C1 segment of cervical spinal cord (tissue), 14 donors: ENCODE measurements at regions not wholly inside any gene's neighbourhood (a gene's known extent, or its start where the extent isn't known, plus 50 kb on each side); places are given as distances from the start of the nearest gene placed in this dataset.

ENCODE experiments used
- DNase-seq, 14 donors: peaks; one replicate each; lab custom pipeline; 2025; lab: John Stamatoyannopoulos, UW

DNA sequence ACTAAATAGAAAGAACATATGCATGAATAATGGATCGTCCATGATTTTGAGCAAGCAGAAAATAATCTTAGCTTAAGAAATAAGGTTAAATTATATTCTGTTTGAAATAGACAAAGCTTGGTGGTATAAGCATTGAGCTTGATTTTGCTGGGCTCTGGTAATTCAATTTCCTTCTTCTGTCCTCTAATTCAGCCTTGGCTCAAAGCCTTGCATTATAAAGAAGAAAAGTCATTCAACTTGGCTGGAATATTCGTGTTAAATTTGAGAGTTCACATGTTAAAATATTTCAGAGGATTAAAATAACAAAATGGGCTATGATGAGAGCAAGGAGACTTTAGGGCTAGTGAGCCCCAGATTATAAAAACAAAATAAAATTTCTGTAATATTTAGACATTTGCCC is 415.4 kb upstream of the PCDH20 start:
- no peak for DNase-seq

- DNase-seq: no peak
Observed at GRCh38 chr13:61830475-61830874, 414.8 kb upstream of the PCDH20 start.

GRCh38 chr13:61824168-61824567 is 408.5 kb upstream of the PCDH20 start:
- no peak for DNase-seq

DNA sequence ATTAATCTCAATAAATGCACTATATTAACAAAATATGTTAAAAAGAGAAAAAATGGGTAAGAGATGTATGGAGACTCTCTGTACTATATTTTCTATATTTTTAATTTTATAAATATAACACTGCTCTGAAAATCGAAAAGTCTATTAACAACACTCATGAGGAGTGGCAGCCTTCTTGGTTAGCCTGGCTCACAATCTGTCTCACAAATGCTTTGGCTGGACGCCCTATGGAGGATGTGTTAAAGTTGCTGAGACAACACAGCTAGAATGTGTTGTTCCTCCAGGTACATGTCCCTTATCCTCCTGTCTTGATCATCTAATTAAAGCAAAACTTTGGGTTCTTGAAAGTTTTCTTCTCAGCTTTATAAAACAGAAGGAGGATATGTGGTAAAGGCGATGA is 396.6 kb upstream of the PCDH20 start:
- DNase-seq: no peak

DNA sequence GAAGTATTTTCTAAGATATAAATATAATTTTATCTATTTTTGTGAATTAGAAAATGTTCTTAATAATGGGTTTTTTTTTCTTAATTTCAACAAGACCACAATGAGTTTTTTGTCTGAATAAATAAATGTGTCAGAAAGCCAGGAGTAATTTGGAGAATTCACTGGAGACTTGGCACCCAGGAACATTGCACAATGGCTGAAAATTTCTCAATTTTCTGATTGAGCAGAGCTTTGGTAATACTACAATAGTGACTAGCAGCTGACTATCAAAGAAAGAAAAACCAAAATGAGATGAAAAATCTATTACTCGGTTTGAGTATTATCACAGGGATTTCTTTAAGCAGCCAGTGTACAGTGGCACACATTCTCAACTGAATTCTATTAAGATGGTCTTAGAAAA is 394.4 kb upstream of the PCDH20 start:
- DNase-seq: no peak

GRCh38 chr13:61797397-61797796 is 381.7 kb upstream of the PCDH20 start:
- no peak for DNase-seq

DNA sequence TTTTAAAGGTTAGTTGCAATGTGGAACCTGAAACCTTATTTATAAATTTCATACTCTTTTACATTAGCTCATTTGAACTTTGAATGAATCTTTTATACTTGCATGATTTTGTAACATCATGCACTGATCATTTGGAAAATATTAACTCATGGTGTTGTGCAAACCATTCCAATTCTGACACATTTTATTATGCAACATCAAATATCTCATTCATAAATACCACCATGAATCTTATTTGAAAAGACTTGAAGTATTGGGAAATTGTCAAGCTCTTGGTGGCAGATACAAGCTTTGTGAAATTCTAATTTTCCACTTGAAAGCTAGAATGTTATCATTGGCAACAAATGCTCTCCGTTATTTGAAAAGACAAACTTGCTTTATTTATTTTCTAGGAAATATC is 379.9 kb upstream of the PCDH20 start:
- DNase-seq: no peak

- no peak for DNase-seq
Observed at GRCh38 chr13:61779456-61779855, 363.8 kb upstream of the PCDH20 start.

DNA sequence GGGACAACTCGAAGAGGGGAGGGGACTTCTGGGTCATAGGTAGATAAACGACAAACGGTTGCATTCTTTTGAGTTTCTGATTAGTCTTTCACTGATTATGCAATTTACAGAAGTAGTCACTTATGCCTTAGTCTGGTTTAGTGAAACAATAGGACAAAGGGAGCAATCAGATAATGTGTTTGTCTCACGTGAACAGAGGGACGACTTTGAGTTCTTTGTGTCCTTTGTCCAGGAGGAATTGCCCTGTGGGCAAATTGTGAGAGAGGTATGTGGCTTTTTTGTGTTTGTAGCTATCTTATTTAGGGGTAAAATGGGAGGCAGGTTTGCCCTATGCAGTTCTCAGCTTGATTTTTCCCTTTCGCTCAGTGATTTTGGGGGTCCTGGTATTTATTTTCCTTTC is 362.9 kb upstream of the PCDH20 start:
- no peak for DNase-seq

GRCh38 chr13:61777899-61778298 is 362.2 kb upstream of the PCDH20 start:
- no peak for DNase-seq

GRCh38 chr13:61777271-61777670 is 361.6 kb upstream of the PCDH20 start:
- peak in 1 of 14 donors; percentile 20 for DNase-seq

- DNase-seq: peak in 2 of 14 donors; percentile 3 to 4
Observed at GRCh38 chr13:61774903-61775302, 359.3 kb upstream of the PCDH20 start.

DNA sequence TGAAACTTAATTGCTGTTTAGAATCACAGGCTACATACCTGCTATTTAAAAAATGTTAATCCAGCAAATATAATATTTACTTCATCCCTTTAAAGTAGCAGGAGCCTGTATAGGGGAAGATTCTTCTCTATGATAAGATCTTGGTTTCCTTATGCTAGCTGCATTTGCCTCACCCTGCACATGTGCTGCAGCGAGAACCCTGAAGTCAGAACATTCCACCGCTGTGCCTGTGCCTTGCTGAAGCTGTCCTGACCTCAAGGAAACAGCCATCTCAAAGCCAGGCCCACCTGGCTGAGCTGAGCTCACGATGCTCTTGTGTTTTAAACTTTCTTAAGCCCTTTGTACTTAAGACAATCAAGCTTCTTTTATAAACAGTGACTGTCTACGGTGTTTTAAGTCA is 355.0 kb upstream of the PCDH20 start:
- DNase-seq: no peak

GRCh38 chr13:61768175-61768574 is 352.5 kb upstream of the PCDH20 start:
- DNase-seq: no peak

GRCh38 chr13:61766667-61767058 is 351.0 kb upstream of the PCDH20 start:
- no peak for DNase-seq

DNA sequence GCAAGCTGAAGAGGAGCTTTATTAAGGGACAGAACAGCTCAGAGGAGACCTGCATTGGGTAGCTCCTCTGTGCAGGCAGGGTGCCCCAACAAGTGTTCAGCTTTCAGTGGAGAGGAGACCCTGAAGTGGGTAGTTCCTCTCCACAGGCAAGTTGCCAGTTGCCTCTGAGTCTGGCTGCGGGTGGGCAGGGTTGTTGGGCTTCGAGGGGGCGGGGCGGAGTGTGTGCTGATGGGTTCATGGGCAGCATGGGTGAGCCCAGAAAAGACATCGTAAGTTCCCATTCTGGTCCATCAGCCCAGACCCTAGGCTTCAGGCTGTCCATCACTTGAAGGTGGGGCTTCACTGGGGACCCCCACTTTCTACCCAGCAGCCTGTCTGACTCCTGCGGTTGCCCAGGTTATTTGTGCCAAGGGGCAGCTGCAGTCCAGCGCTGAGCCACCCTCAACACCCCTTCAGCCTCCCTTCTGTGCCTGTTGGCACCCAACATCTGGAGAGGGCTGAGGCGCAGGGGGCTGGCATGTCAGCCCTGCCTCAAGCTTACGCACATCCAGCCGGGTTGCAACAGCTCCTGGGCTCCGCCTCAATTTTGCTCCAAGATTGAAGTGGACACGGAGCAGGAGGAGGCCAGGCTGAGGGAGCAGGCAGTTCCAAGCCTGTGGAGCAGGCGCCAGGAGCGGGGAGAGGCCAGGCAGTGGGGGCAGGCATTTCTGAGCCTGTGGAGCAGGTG is 350.5 kb upstream of the PCDH20 start:
- no peak for DNase-seq

DNA sequence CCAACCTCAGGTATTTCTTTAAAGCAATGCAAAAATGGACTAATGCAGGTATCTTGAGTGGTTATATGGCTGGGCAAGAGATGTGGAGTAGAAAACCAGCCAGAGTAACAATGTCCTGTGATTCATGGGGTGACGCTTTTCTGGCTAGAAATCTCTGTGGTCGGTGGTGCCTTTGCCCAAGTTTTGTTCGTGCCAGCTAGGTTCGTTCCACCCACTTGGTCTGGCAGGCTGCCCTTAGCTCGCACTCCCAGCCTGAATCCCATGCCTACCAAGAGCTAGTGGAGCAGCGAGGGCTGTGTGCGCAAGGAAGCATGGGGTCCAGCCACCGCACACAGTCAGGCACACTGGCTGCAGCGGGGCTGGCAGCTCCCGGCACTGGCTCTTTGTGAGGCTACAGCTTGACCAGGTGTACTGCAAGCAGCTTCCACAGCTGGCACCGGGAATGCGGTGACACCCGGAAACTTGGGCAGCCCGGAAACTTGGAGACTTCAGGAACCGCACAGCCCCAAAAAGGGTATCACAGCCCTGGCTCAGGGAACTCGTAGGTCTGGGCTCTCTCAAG is 349.6 kb upstream of the PCDH20 start:
- DNase-seq: no peak

DNA sequence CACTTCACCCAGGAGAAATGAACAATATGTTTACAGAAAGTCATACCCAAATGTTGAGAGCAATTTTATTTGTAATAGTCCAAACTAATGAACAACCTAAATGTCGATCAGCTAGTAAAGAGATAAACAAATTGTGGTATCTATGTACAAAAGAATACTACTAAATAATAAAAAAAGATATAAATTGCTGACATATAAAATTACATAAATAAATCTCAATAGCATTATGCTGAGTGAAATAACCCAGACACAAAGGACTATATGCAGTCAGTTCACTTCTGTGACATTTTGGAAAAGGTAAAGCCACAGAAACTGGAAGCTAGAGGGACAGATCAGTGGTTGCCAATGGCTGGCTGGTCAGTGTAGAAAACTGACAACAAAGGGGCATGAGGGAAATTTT is 346.0 kb upstream of the PCDH20 start:
- no peak for DNase-seq

DNA sequence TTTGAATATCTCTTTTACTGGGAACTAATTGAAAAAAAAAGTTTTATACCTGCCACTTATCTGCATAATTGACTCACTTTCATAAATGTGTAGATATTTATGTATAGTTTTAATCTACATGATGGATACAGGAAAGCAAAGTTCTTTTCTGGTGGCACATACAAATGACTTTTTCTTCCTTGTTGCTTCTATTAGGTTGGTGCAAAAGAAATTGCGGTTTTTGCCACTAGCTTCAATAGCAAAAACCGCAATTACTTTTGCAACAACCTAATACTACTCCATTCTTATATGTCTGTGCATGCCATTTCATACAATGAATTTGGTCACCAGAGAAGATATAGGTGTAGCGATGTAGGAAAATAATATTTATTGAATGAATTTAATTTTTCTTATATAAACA is 344.5 kb upstream of the PCDH20 start:
- DNase-seq: no peak

- DNase-seq: no peak
Observed at GRCh38 chr13:61756031-61756430, 340.4 kb upstream of the PCDH20 start.

DNA sequence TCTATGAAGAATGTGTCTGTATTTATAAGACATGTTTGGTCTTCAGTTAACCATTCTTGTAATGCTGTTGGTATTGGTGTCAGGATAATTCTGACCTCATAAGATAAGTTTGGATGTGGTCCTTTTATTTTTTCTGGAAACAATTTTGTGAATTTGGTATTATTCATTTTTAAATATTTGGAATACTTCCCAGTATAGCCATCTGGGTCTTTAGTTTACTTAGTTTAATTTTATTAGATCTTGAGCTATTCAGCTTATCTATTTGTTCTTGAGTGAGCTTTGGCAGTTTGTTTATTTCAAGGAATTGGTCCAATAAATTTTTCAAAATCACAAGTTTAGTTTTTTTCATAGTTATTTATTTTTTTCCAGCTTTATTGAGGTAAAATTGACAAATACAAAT is 335.4 kb upstream of the PCDH20 start:
- DNase-seq: no peak

DNA sequence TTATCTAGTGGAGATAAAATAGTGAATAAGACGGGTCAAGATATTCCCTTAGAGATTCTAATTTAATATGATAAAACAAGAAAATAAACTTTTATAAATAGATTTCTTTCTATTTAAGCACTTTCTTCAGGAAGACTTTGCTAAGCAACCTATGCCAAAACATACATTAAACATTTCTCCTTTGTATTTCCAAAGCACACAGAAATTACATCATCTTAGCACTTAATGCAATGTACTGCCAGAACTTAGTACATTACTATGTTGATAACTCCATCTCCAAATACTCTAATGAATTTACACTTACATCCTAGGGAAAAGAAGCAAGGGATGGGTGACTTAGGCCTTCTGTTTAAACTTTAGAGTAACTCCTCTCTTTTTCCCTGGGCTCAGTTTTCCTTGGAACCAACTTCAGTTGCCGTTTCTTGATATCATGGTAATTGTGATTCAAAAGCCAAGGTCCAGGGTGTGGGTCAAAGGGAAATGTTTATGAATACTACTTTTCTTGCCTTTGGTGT is 322.6 kb upstream of the PCDH20 start:
- no peak for DNase-seq

GRCh38 chr13:61734683-61735082 is 319.0 kb upstream of the PCDH20 start:
- DNase-seq: no peak

DNA sequence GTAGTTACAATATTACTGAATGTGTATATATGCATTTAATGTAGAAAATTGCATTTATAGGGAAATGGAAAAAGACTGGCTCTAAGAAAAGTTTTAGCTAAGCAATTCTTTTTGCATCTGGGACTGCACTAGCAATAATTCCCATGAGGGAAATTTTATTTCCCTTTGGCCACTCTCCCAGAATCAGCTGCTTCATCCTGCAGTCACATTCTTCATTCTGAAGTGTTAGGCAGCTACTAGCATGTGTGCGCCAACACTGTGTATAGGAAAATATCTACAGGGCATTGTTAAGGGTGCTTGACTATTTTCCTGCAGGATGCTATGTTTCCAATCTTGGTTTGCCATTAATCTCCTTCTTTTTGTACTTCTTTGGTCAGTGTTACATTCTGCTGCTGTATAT is 312.8 kb upstream of the PCDH20 start:
- no peak for DNase-seq
